Glutamatergic neuron (in vitro differentiated cells): ENCODE measurements at regions not wholly inside any gene's neighbourhood (a gene's known extent, or its start where the extent isn't known, plus 50 kb on each side); places are given as distances from the start of the nearest gene placed in this dataset.
"Not testable (repeated sequence)": the region's sequence is repeated elsewhere in the genome, so short reads cannot be mapped to it uniquely, and the experiment has no call there.

Experiments used
- DNase-seq: peaks from one replicate; pipeline ENCODE4 v3.0.0; 2022
- H3K27ac Mint-ChIP-seq: one replicate; pipeline ENCODE4 v1.8.0; 2020; ENCODE audit warnings: mild to moderate bottlenecking, mixed read lengths, inconsistent platforms; ENCODE audit not compliant: unreplicated experiment
- H3K27me3 Mint-ChIP-seq: one replicate; pipeline ENCODE4 v1.8.0; 2020; ENCODE audit warnings: mild to moderate bottlenecking, moderate library complexity, mixed read lengths, inconsistent platforms; ENCODE audit not compliant: unreplicated experiment
- H3K36me3 Mint-ChIP-seq: one replicate; pipeline ENCODE4 v1.8.0; 2020; ENCODE audit warnings: mild to moderate bottlenecking, mixed read lengths, inconsistent platforms; ENCODE audit not compliant: unreplicated experiment
- H3K4me1 Mint-ChIP-seq: one replicate; pipeline ENCODE4 v1.8.0; 2020; ENCODE audit warnings: mild to moderate bottlenecking, low read depth, mixed read lengths, inconsistent platforms; ENCODE audit not compliant: unreplicated experiment
- H3K4me3 Mint-ChIP-seq: one replicate; pipeline ENCODE4 v1.8.0; 2020; ENCODE audit warnings: mild to moderate bottlenecking, mixed read lengths, inconsistent platforms; ENCODE audit not compliant: unreplicated experiment
- H3K9me3 Mint-ChIP-seq: one replicate; pipeline ENCODE4 v1.8.0; 2020; ENCODE audit warnings: mild to moderate bottlenecking, moderate library complexity, mixed read lengths, inconsistent platforms; ENCODE audit not compliant: unreplicated experiment
- CTCF ChIP-seq: fragments of 200-600 bp; sonication (generic); IDR thresholded peaks from one replicate; pipeline ENCODE4 v1.5.0; 2021; ENCODE audit not compliant: partially characterized antibody, unreplicated experiment

DNA sequence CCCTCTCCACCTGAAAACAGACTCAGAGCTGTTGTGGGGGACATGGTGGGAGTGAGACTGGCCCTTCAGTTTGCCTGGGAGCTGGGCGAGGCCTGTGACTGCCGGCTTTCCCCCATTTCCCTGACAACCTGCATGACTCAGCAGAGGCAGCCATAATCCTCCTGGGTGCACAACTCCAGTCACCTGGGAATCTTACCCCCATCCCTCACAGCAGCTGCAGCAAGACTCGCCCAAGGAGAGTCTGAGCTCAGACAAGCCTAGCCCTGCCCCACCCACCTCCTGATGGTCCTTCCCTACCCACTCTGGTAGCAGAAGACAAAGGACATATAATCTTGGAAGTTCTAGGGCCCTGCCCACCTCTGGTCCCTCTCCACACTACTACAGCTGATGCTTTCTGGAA, 207.3 kb upstream of the ARID2 start:
- DNase-seq: no peak
- Mint-ChIP-seq H3K4me3 (no peak overlapping the region), H3K36me3 (peaks cover 8% of the 10 kb centered on the region), H3K9me3 (peaks cover 3% of the 10 kb centered on the region), H3K27me3 (peaks cover 4% of the 10 kb centered on the region), H3K27ac (no peak overlapping the region), H3K4me1 (no peaks in the 10 kb centered on the region)
- TF ChIP-seq CTCF: no peak

DNA sequence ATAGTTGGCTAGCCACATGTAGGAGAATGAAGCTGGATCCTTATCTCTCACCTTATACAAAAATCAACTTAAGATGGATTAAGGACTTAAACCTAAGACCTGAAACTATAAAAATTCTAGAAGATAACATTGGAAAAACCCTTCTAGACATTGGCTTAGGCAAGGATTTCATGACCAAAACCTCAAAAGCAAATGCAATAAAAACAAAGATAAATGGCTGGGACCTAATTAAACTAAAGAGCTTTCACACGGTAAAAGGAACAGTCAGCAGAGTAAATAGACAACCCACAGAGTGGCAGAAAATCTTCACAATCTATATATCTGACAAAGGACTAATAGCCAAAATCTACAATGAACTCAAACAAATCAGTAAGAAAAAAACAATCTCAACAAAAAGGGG, 202.7 kb upstream of the ARID2 start:
- not testable (repeated sequence) for H3K4me3 Mint-ChIP-seq, H3K27ac Mint-ChIP-seq, H3K4me1 Mint-ChIP-seq, H3K27me3 Mint-ChIP-seq, H3K9me3 Mint-ChIP-seq, H3K36me3 Mint-ChIP-seq, DNase-seq

DNA sequence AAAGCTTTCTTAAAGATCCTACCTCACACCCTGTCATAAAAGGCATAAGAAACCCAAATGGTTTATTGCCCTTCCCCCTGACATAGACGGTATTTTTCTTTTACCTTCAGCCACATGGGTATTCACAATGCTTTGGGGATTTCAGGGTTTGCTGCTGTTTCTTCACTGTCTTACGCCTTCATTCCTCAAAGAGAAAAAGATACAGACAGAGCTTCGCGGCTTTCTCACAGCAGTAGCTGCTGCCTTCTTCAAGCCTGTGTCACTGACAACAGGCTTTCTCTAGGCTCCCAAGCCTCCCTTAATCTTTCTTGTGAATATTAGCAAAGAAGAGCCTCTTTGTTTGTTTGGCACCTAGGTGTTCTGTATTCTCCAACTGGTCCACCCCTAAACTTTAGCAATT, 197.4 kb upstream of the ARID2 start:
- no peaks in the 10 kb centered on the region for H3K4me1 Mint-ChIP-seq
- TF ChIP-seq CTCF: no peak
- no peaks in the 10 kb centered on the region for H3K9me3 Mint-ChIP-seq
- H3K27me3 Mint-ChIP-seq: no peaks in the 10 kb centered on the region
- DNase-seq: no peak
- H3K27ac Mint-ChIP-seq: no peak overlapping the region
- H3K36me3 Mint-ChIP-seq: no peaks in the 10 kb centered on the region
- no peak overlapping the region for H3K4me3 Mint-ChIP-seq

GRCh38 chr12:45535610-45536180, 193.8 kb upstream of the ARID2 start:
- Mint-ChIP-seq H3K27me3 (no peaks in the 10 kb centered on the region), H3K4me1 (no peaks in the 10 kb centered on the region), H3K4me3 (no peak overlapping the region), H3K27ac (no peak overlapping the region), H3K9me3 (no peaks in the 10 kb centered on the region), H3K36me3 (no peaks in the 10 kb centered on the region)
- TF ChIP-seq CTCF: no peak
- no peak for DNase-seq

DNA sequence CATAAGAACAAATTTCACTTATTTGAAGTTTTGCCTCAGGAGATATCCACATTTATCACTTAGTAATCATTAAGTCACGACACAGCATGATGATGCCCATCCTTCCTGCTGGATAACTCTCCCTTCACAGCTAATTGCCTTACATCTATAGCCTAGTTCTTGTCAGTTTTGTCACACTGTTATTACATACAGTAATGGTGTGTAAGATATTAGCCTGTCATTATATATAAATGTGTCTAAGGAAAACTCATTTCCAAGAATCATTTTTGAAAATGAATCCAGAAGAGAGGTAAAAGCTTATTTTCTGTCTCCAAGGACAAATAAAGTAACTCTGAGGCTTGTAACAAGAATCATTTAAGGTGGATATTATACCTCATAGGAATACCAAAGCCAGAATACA, 193.2 kb upstream of the ARID2 start:
- H3K9me3 Mint-ChIP-seq: no peaks in the 10 kb centered on the region
- H3K4me1 Mint-ChIP-seq: no peaks in the 10 kb centered on the region
- DNase-seq: no peak
- no peaks in the 10 kb centered on the region for H3K36me3 Mint-ChIP-seq
- H3K27me3 Mint-ChIP-seq: no peaks in the 10 kb centered on the region
- no peak overlapping the region for H3K27ac Mint-ChIP-seq
- TF ChIP-seq CTCF: no peak
- H3K4me3 Mint-ChIP-seq: no peak overlapping the region
